Activated CD8-positive, alpha-beta T cell treated with anti-CD3 and anti-CD28 coated beads for 36 hours (primary cell): ENCODE measurements at regions not wholly inside any gene's neighbourhood (a gene's known extent, or its start where the extent isn't known, plus 50 kb on each side); places are given as distances from the start of the nearest gene placed in this dataset.
"Not testable (repeated sequence)": the region's sequence is repeated elsewhere in the genome, so short reads cannot be mapped to it uniquely, and the experiment has no call there.

Experiments
- ATAC-seq: fragments of 200-7000 bp; cut with Tn5 transposase; one replicate; pipeline ENCODE4 v1.10.0; 2021; ENCODE audit warnings: mild to moderate bottlenecking, moderate library complexity
- CTCF ChIA-PET: fragments of 350-600 bp; sonication (Branson Sonifier 250); formaldehyde crosslinking; loops from one replicate; lab custom pipeline; 2021; ENCODE audit warnings: antibody characterized with exemption; lab: Charles Lee
- POLR2A ChIA-PET: fragments of 350-600 bp; sonication (Branson Sonifier 250); formaldehyde crosslinking; loops from one replicate; lab custom pipeline; 2021; ENCODE audit warnings: antibody characterized with exemption; lab: Charles Lee
- DNase-seq: peaks from one replicate; pipeline ENCODE4 v3.0.0-alpha.2; 2020
- H3K27ac Mint-ChIP-seq: one replicate; pipeline ENCODE4 v1.8.0; 2021; ENCODE audit warnings: mild to moderate bottlenecking, mixed read lengths
- H3K27me3 Mint-ChIP-seq: one replicate; pipeline ENCODE4 v1.8.0; 2021; ENCODE audit warnings: mixed read lengths
- H3K36me3 Mint-ChIP-seq: one replicate; pipeline ENCODE4 v1.8.0; 2021; ENCODE audit warnings: low read depth, mixed read lengths
- H3K4me1 Mint-ChIP-seq: one replicate; pipeline ENCODE4 v1.8.0; 2021; ENCODE audit warnings: low read depth, mixed read lengths
- H3K4me3 Mint-ChIP-seq: one replicate; pipeline ENCODE4 v1.8.0; 2021; ENCODE audit warnings: mild to moderate bottlenecking, moderate library complexity, mixed read lengths
- H3K9me3 Mint-ChIP-seq: one replicate; pipeline ENCODE4 v1.8.0; 2021; ENCODE audit warnings: mixed read lengths
- intact Hi-C: fragments of 100-400 bp; cut with micrococcal nuclease; formaldehyde crosslinking; loops from one replicate; pipeline ENCODE4 v1.10.0; 2022
- TF ChIP-seq, protein P1 (sequence below): fragments of 200-600 bp; IDR thresholded peaks from one replicate; pipeline ENCODE4 v1.8.0; 2022; ENCODE audit warnings: antibody characterized with exemption, mild to moderate bottlenecking

DNA sequence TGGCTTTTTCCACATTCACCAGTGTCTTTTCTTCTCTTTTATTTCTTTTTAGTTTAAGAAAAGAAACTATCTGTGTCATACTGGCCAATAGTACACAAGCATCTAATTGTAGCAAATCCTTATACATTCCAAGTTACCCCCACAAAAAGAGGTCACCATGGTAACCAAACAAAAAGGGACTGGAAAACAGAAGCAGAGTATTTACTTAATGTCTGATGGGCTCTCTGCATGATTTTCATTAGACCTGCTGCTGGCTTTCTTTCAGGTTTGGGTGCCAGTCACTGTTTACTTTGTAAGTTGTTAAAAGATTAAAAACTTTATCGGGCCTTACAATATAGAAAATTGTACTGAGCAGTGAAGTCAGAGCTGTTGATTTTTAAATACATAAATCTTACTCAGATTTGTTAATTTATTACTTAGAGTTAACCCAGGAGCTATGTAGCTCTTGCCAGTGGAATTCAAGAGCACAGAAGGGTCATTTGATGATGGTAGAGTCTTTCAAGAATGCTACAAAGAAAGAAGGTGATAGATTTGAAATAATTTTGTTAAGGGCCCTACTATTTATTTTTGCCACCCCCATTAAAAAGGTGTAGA, 123.9 kb downstream of the BRMS1L start:
- POLR2A ChIA-PET = no interaction called here
- Mint-ChIP-seq H3K4me1 (no peaks in the 10 kb centered on the region), H3K27ac (no peak overlapping the region), H3K9me3 (no peaks in the 10 kb centered on the region), H3K27me3 (no peaks in the 10 kb centered on the region), H3K4me3 (no peak overlapping the region), H3K36me3 (no peaks in the 10 kb centered on the region)
- no peak for DNase-seq
- no peak for ATAC-seq
- intact Hi-C loops = no loop called here
- TF ChIP-seq, protein P1, sequence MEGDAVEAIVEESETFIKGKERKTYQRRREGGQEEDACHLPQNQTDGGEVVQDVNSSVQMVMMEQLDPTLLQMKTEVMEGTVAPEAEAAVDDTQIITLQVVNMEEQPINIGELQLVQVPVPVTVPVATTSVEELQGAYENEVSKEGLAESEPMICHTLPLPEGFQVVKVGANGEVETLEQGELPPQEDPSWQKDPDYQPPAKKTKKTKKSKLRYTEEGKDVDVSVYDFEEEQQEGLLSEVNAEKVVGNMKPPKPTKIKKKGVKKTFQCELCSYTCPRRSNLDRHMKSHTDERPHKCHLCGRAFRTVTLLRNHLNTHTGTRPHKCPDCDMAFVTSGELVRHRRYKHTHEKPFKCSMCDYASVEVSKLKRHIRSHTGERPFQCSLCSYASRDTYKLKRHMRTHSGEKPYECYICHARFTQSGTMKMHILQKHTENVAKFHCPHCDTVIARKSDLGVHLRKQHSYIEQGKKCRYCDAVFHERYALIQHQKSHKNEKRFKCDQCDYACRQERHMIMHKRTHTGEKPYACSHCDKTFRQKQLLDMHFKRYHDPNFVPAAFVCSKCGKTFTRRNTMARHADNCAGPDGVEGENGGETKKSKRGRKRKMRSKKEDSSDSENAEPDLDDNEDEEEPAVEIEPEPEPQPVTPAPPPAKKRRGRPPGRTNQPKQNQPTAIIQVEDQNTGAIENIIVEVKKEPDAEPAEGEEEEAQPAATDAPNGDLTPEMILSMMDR = no peak
- CTCF ChIA-PET = no interaction called here

- H3K36me3 Mint-ChIP-seq, H3K27ac Mint-ChIP-seq, intact Hi-C loops, H3K27me3 Mint-ChIP-seq, POLR2A ChIA-PET, ATAC-seq, DNase-seq, H3K9me3 Mint-ChIP-seq, H3K4me1 Mint-ChIP-seq, CTCF ChIA-PET, H3K4me3 Mint-ChIP-seq: not testable (repeated sequence)
Measured at GRCh38 chr14:35947983-35948382, 121.8 kb downstream of the BRMS1L start.

DNA sequence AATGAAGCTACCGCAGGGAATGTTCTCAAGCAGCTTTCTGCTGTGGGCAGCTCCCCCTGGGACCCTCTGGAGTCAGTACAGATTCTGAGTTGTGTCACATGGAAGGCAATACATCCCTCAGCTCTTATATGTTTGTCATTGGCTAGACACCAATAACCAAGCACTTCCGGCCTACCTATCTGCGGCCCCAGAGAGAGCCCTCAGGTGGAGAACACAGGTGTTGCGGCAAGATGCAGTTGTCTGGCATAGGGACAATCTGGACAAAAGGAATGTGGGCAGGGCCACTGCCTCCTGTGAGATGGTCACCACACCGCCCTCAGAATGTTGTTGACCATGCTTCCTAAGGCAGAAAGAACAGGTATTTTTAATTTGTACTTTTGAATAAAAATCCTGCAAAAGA, 118.7 kb downstream of the BRMS1L start:
- POLR2A ChIA-PET = no interaction called here
- TF ChIP-seq, protein P1 = peak; percentile 52
- Mint-ChIP-seq H3K9me3 (no peaks in the 10 kb centered on the region), H3K4me3 (no peak overlapping the region), H3K36me3 (no peaks in the 10 kb centered on the region), H3K4me1 (peaks cover 2% of the 10 kb centered on the region), H3K27me3 (no peaks in the 10 kb centered on the region), H3K27ac (no peak overlapping the region)
- intact Hi-C loops = no loop called here
- peak; percentile 79 for ATAC-seq
- peak; percentile 56 for DNase-seq
- CTCF ChIA-PET = interaction anchor here (1.0 to 4.0 kb wide), 8 partner anchors 8 to 69 kb away, joined by 3 to 31 read pairs (median 4); no protein-coding TSS in a partner anchor

DNA sequence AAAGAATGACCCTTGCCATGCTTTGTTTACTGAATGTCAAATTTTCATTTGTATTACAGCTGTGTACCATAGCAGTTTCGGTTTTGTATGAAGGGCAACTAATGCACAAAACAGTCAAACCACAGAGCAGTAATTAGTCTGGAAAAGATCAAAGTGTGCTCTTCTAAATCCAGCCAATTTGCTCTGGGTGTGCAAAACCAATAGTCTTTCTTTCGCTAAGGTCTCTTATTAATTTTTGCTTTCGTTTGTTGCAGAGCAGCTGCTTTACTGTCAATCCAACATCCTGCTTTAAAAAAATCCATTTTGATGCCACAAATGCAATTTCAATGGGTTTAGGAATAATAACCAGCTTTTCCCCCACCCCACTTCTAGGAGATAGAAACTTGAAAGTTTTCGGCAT, 114.2 kb downstream of the BRMS1L start:
- H3K4me1 Mint-ChIP-seq = peaks cover 5% of the 10 kb centered on the region
- TF ChIP-seq, protein P1 = no peak
- no peaks in the 10 kb centered on the region for H3K36me3 Mint-ChIP-seq
- DNase-seq (no peak), ATAC-seq (no peak)
- ChIA-PET POLR2A (interaction anchor here (0.7 kb wide), 2 partner anchors 10 to 83 kb away, joined by 3 read pairs; no protein-coding TSS in a partner anchor), CTCF (interaction anchor here (0.6 to 1.5 kb wide), 3 partner anchors 16 to 129 kb away, joined by 3 to 4 read pairs (median 3); no protein-coding TSS in a partner anchor)
- no peak overlapping the region for H3K27ac Mint-ChIP-seq
- H3K27me3 Mint-ChIP-seq = peaks cover 7% of the 10 kb centered on the region
- H3K4me3 Mint-ChIP-seq = no peak overlapping the region
- H3K9me3 Mint-ChIP-seq = no peaks in the 10 kb centered on the region
- intact Hi-C loops = no loop called here

DNA sequence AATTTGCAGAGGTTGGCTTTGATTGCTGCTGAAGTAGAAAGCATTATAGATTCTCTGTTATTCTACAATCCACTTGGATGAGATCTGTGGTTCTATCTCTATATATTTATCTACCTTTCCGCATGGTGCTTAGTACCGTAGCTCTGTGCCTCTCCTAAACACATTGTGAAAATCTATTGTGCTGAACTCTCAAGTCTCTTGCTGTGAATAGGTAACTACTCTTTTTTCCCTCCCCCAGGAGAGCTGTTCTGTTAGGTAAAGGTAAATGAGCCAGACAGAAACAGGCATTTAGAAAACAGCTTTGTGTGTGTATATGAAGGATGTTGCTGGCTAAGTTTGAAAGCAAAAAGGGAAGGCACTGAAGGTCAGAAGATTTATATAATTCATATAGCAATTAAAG, 112.6 kb downstream of the BRMS1L start:
- H3K9me3 Mint-ChIP-seq = no peaks in the 10 kb centered on the region
- intact Hi-C loops = no loop called here
- no peak for ATAC-seq
- H3K27me3 Mint-ChIP-seq = peaks cover 7% of the 10 kb centered on the region
- TF ChIP-seq, protein P1 = no peak
- CTCF ChIA-PET = no interaction called here
- H3K4me3 Mint-ChIP-seq = no peak overlapping the region
- no peak for DNase-seq
- POLR2A ChIA-PET = interaction anchor here (1.1 kb wide), 1 partner anchor 17 kb away, joined by 3 read pairs; no protein-coding TSS in a partner anchor
- no peak overlapping the region for H3K27ac Mint-ChIP-seq
- H3K4me1 Mint-ChIP-seq = peaks cover 18% of the 10 kb centered on the region
- H3K36me3 Mint-ChIP-seq = no peaks in the 10 kb centered on the region
